ENCODE measurements at regions not wholly inside any gene's neighbourhood (a gene's known extent, or its start where the extent isn't known, plus 50 kb on each side); places are given as distances from the start of the nearest gene placed in this dataset.

DNA sequence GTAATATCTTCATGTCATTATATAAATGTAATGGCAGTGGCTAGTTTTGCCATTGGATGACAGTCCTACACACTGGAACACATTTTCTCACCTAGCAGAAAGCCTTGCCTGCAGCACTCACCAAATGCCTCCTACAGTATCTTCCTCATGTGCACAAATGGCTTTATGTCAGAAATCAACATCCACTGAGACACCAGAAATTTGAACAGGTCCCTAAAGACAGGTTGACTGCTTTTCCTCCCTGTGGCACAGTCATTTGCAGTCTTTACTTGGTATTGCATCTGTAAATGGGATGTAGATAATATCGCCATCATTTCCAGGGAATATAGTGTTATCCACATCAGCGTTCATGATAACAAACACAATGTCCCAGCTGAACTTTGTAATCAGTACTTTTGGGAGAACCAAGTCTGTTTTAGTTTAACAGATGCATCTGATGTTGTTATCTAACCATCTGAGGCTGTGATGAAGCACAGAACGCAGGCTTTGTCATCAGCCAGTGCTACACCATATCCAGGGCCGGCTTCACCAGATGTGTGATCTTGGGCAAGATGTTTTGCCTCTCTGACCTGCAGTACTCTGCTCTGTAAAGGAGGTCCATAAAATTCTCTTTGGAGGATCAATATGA lies 83.9 kb upstream of the TAS2R1 start:
- Histone ChIP-seq H3K14ac (ENCODE audit: insufficient read length) (no peak overlapping the region), H2BK12ac (ENCODE audit: low read depth, low read length) (no peak overlapping the region), H3K27me3 (replicated peaks in 1 of 4; ENCODE audit: control insufficient read depth in 3 of 4, extremely low read depth in 1 of 4, insufficient read depth in 3 of 4, low read length in 3 of 4) (no peaks in the 10 kb centered on the region), H4K91ac (replicated peaks; ENCODE audit: insufficient read length, low read length) (no peak overlapping the region), H3K23ac (ENCODE audit: insufficient read length) (no peak overlapping the region), H3K27ac (ENCODE audit: low read depth, low read length) (no peak overlapping the region), H4K20me1 (replicated peaks in 1 of 2; ENCODE audit: control insufficient read depth in 1 of 2, insufficient read depth in 2 of 2, low read length in 2 of 2) (no peaks in the 10 kb centered on the region), H2BK120ac (replicated peaks; ENCODE audit: low read depth, low read length) (no peak overlapping the region), H3K9ac (replicated peaks in 1 of 4; ENCODE audit: extremely low read depth in 1 of 4, low read depth in 3 of 4, low read length in 3 of 4) (no peak overlapping the region), H2BK20ac (ENCODE audit: low read length) (no peak overlapping the region), H3K18ac (ENCODE audit: extremely low read depth, low read length) (no peak overlapping the region), H2AK5ac (ENCODE audit: low read depth, low read length) (no peak overlapping the region), H3K23me2 (ENCODE audit: low read depth, low read length) (no peaks in the 10 kb centered on the region), H3K4me2 (ENCODE audit: insufficient read depth in 1 of 2, low read depth in 2 of 2, low read length in 2 of 2) (no peak overlapping the region), H3K79me2 (ENCODE audit: control insufficient read depth in 1 of 2, insufficient read depth in 2 of 2, low read length in 2 of 2) (no peaks in the 10 kb centered on the region), H3K56ac (replicated peaks; ENCODE audit: insufficient read length, low read depth, low read length) (no peak overlapping the region), H4K5ac (ENCODE audit: insufficient read length, low read depth, low read length) (no peak overlapping the region), H2AFZ (ENCODE audit: low read length) (no peak overlapping the region), H3K9me3 (ENCODE audit: insufficient read depth in 2 of 2, low read depth in 1 of 2, low read length in 1 of 2) (no peaks in the 10 kb centered on the region), H4K8ac (ENCODE audit: extremely low read depth, insufficient read depth, low read length) (no peak overlapping the region), H3K36me3 (ENCODE audit: control insufficient read depth in 2 of 4, insufficient read depth in 4 of 4, low read length in 3 of 4) (no peaks in the 10 kb centered on the region), H3K4me1 (replicated peaks in 1 of 4; ENCODE audit: control insufficient read depth in 3 of 4, insufficient read depth in 4 of 4, low read length in 3 of 4) (no peaks in the 10 kb centered on the region), H3K4me3 (ENCODE audit: extremely low read depth in 1 of 4, insufficient read depth in 2 of 4, low read depth in 3 of 4, low read length in 4 of 4) (no peak overlapping the region), H2BK15ac (ENCODE audit: low read length) (no peak overlapping the region), H2BK5ac (ENCODE audit: low read depth, low read length) (no peak overlapping the region), H3K79me1 (ENCODE audit: low read depth, low read length) (no peaks in the 10 kb centered on the region), H3K4ac (replicated peaks; ENCODE audit: insufficient read length, low read depth, low read length) (no peak overlapping the region)
- POLR2A ChIA-PET (ENCODE audit: partially characterized antibody) = no interaction called here
- CTCF ChIA-PET (ENCODE audit: partially characterized antibody) = no interaction called here
- DNase-seq (ENCODE audit: low read depth in 1 of 2, low spot score in 2 of 2) = no peak
- FAIRE-seq = no peak
- no peak for TF ChIP-seq SIRT6 (IDR thresholded peaks at IDR 0.05; ENCODE audit: low read length)
- 87% methylated on average over 4 of the region's 4 CpGs; no CpG with 5 or more reads in 1 of the 2 experiments for WGBS, 2 experiments (ENCODE audit: extremely low coverage in 1 of 2, insufficient coverage in 1 of 2, insufficient read length in 1 of 2, insufficient replicate concordance in 2 of 2, low coverage in 1 of 2, low lambda C conversion rate in 2 of 2, missing lambda C conversion rate in 1 of 2)
